Glomerular visceral epithelial cell (primary cell): ENCODE measurements at regions not wholly inside any gene's neighbourhood (a gene's known extent, or its start where the extent isn't known, plus 50 kb on each side); places are given as distances from the start of the nearest gene placed in this dataset.

Experiments used
- DNase-seq: peaks from one replicate; pipeline ENCODE4 v3.0.0-alpha.2; 2016; ENCODE audit errors: extremely low spot score

DNA sequence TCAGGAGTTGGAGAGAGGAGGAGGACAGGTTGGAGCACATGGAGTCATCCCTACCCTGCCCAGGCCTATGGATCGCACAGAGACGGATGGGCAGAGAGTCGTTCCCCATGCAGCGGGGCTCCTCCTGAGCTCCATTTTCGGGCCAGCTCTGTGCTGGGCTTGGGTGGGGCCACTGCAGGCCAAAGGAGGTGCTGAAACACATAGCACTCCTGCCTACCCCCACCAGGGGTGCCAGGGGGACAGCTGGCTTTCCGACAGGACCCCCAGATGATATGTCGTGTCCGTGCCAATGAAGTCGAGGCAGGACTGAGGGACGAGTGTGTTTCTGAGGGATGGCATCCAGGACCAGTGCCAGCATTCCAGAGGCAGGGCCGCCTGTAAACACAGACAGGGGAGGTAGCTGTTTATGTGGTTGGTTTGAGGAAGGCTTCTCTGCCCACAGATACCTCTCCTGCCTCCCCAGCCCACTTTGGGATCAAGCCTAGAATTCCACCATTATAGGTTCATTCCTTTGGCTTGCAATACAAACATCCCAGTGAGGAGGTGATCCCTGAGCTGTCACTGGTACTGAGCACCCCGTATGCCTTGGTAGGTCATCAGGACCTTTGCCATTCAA, 116.6 kb downstream of the GLI2 start:
- no peak for DNase-seq

DNA sequence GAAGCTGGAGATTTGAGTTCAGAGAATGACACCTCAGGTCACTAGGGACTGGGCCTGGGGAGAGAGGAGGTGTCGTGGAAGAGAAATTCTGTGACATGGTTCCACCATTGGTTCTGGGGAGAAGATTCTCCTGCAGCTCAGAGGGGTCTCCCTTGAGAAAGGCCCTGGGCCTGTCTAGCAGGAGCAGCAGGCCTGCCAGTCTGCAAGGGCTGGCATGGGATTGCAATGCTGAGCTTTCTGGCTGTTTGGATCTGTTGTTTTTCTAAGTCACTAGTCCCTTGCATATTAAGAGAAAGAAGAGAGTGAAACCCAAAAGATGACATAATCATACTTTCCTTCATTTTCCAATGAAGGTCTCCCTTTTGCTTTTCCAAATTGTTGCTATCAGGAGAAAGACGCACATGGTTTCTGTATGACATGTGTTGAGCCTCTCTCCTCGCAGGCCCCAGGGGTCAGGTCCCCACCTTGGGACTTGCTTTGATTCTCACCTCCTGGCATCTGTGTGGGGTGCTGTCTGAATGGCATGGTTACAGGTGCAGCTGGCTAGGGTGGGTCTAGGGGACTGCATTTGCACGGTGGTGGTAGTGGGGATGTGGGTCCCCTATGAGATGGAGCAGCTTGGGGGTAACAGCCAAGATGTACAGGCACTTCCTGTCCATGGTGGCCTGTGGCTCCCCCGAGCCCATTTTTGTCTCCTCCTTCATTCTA, 117.8 kb downstream of the GLI2 start:
- no peak for DNase-seq

DNA sequence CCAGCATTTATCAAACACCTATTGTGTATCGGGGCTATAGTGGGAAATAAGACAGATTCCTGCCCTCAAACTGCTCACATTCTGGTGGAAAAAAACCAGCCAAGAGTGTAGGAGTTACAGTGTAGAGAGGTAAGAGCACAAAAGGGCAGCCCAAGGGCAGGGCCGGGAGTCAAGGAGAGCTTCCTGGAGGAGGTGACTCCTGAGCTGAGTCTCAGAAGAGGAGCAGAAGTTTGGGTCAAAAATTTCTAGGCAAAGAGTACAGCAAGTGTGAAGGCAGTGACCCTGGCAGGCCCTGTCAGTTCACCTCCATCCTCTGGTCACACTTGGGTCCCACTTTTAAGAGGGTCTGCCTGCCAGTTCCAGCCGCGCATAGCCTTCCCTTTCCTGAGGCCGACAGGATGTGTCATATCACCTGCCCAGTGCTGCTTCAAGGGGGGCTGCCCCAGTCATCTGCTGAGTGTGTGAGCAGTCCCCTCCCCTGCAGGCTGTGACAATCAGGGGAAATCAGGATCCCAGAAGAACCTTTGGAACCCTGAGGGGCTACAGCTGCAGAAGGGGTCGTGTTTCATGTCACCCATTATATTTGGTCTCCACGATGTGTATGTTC, 118.4 kb downstream of the GLI2 start:
- DNase-seq: no peak

DNA sequence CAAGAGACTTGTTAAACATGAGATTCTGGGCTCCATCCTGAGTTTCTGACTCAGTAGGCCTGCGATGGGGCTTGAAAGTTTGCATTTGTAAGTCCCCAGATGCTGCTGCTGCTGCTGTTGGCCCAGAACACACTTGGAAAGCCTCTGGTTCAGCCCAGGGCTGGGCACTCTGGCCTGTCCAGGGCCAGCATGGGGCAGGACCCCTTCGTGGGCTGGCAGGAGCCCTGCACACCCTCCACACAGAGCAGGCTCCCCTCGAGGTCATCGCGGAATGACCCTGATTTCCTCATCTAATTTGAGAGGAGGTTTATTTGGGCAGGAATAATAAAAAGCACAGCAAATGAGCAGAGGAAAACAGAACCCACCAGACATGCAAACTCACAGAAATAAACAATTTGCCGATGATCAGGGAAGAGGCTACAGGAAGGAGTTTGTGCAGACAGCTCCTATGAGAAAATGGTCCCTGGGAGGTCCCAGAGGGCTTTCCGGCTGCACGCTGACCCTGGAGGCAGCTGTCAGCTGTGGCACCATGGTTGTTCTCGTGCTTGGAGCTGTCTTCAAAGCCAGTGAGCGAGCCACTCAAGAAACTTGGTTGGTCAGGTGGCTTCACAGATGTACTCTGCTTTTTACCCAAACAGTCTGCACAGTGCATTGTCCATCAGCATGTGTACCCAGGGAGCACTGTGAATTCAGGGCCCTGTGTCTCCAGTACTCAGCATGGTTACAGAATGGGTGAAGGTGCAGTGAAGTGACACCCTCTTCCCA, 119.3 kb downstream of the GLI2 start:
- DNase-seq: no peak

DNA sequence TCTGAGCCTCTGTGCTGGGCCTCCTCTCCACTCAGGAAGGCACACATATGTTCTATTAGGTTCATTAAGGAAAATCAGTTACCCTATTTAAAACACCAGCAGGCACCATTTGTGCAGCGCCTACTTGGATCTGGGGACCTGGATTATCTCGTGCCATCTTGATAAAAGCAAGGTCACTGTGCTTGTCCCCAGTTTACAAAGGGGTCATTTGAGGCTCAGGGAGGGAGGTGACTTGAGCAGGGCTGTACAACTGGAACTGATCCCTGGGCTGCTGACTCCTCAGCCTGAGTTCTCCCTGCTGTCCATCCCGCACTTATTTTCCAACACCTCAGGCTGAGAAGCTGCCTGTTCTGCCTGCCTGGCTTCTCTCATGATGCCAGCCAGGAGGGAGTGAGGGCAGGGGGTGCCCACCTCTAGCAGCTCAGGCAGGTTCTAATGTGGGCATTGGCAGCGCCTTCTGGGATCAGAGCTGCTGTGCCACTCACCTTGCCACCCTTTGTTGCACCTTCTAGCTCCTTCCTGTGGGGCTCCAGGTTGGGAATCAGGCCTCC, 120.3 kb downstream of the GLI2 start:
- no peak for DNase-seq

DNA sequence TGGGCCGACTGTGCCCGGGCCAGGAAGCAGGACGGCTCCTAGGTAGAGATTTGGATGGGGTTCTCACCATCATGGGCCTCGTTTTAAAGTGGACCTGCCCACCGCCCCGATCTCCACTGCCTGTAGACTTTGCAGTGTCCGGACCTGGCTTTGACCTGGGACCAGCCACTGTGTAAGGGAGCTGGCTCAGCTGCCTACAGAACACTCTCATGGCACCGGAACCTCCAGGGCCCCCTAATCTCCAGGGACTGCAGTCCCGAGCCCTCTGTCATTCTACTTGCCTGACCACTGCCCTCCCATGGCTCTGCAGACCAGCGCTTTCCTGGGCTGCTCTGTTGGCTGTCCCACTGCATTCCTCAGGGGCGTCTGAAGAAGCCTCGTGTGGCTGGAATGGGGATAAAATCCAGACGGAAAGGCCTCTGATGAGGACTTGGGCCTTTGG, 120.8 kb downstream of the GLI2 start:
- peak; percentile 43 for DNase-seq

DNA sequence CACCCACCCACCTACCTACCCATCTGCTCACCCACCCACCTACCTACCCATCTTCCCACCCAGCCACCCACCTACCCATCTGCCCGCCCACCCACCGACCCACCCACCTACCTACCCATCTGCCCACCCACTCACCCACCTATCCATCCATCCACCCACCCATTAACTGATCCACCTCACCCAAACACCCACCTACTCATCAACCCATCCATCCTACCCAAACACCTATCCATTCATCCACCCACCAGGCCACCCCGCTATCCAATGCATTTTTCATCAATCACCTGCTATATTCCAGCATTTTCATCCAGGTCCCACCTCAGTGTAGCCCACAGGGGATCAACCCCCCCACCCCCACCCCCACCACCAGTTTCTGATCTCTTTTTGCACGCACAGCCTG, 121.8 kb downstream of the GLI2 start:
- DNase-seq: no peak

DNA sequence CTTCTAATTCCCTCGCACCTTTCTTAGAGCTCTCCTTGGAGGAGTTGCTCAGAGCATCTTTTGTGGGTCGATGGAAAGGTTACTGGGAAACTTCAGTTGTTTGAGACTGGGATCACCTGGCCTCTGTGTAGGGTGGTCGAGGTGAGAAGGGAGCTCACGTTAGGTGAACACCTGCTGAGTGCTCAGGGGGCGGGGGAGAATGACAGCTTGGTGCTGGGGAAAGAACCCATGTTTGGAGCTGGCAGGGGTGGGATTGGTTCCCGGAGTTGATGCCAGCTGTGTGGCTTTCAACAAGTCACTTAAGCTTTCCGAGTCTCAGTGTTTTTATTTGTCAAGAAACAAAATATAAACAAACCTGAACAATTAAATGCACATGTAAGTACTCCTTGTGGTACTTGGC, 122.3 kb downstream of the GLI2 start:
- no peak for DNase-seq

DNA sequence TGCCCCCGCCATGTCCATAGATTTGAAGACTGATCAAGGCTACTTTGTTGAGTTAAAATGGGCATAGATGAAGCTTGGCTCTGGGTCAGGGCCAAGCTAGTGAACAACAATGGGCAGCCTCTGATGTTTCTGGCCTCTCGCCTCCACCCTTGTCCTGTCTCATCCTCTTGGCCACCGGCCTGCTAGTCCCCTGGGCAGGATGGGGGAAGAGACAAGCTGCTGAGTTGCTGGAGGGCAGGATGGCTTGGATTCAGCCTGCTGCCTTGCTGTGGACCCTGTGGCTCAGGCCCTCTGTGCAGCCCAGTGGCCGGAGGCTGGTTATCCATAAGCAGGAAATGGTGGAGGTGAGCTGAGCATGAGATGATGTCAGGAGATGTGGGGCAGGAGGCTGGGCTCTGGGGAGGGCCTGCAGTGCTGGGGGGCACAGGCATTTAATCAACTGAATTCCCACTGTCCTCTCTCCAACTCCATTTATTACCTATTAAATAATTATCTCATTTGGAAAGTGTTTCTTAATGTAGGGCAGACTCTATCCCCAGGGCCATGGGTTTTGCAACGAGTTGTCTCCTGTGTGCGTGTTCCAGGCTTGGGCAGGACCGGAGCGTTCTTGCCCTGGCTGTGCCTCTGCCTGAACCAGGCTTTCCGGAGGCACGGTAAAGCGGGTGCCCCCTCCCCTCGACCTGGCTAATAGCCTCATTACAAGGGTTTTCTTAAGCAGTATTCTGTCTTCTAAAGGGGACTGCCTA, 122.9 kb downstream of the GLI2 start:
- DNase-seq: no peak

DNA sequence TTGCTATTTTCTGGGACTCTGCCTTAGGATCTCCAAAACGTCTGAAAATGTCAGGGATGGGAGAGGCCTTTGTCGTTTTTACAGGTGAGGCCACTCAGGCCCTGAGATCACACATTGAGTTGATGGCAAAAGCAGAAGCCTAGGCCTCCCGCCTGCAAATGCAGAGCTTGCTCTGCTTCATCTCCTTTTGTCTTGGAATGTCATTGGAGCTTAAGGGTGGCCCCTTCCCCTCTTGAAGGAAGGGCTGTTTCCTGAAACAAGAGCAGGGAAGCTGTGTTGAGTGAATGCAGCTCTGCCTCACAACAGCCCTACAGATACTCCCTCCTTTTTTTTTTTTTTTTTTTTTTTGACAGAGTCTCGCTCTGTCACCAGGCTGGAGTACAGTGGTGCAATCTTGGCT, 123.5 kb downstream of the GLI2 start:
- DNase-seq: no peak

DNA sequence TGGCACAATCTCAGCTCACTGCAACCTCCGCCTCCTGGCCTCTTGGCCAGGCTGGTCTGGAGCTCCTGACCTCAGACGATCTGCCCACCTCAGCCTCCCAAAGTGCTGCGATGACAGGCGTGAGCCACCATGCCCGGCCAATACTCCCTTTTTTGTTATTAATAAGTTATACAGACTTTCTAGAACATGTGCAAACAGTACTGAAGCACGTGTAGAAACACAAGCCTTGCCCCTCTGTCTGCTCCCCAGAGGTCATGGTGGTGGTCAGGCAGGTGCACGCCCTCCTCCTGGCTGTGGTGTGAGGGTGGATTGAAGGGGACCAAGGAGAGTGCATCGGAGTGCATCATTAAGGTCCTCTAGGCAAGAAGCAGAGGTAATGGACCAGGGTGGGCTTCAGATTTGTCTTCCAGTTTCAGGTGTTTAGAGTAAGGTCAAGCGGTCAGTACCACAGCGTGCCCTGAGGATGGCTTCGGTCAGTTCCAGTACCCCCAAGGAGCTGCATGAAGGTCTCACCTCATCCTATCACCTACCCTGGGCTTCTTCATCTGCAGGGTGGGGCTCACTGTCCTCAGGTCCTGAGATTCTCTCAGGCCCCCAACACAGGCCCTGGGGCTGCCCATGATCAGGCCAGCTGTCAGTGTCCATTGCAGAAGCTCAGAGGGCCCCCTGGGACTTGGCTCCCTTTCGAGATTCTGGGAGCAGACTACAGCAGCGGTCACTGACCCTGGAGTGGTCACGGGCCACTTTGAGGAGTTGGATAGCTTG, 124.3 kb downstream of the GLI2 start:
- no peak for DNase-seq

DNA sequence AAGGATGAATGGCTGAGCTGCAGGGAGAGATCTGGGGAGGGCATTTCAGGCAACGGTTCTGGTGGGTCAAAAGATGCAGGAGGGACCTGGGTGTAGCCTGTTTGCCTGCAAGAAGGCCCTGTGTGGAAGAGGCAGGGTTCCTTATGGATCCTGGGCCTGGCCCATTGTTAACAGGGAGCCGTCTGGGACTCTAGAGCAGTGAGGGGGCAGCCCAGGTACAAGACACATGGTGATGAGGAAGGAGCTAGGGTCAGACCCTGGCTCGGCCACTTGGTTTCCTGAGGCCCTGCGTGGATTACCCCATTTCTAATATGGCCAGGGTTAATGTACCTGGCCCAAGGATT, 124.9 kb downstream of the GLI2 start:
- DNase-seq: no peak

DNA sequence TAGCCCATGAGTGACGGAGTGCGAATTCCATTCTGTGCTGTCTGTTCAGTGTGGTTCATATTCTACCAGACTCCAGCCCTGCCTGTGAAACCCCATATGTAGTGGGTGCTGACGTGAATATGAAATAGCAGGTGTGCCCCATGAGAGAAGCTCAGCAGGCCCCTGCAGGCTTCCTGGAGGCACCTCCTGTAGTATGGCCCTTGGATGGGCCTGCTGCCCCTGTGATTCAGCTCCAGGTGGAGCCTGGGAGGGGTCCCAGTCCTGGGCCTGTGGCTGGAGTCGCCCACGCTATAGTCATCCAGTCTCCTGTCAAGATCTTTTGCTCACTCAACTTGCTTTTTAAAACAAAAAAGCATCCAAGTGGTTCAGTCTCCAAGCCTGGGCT, 125.5 kb downstream of the GLI2 start:
- no peak for DNase-seq

DNA sequence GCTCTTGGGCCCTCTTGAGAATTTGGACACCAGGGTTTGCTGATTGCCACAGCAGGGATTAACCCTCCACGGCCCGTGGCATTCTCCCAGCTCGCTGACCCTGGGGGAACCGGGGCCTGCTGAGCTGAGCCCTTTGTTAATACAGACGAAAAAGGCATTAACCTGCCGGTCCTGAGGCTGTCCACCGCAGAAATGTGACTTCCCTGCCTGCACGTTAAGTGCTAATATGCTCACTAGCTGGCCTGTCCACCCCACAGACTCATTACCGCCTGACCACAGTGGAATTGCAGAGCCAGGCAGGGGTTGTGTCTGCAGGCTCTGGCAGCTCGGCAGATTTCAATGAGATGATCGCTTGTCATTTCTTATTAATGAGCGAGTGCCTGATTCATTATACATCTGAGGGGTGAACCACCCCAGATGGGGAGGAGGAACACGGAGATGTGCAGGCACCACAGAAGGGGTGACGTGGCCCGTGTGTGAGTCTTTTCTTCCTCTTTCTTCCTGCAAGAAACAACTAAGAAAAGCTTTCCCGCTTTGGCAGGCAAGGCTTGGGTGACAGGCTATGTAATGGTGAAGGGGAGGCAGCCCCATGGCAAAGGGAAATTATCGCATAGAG, 126.0 kb downstream of the GLI2 start:
- no peak for DNase-seq

DNA sequence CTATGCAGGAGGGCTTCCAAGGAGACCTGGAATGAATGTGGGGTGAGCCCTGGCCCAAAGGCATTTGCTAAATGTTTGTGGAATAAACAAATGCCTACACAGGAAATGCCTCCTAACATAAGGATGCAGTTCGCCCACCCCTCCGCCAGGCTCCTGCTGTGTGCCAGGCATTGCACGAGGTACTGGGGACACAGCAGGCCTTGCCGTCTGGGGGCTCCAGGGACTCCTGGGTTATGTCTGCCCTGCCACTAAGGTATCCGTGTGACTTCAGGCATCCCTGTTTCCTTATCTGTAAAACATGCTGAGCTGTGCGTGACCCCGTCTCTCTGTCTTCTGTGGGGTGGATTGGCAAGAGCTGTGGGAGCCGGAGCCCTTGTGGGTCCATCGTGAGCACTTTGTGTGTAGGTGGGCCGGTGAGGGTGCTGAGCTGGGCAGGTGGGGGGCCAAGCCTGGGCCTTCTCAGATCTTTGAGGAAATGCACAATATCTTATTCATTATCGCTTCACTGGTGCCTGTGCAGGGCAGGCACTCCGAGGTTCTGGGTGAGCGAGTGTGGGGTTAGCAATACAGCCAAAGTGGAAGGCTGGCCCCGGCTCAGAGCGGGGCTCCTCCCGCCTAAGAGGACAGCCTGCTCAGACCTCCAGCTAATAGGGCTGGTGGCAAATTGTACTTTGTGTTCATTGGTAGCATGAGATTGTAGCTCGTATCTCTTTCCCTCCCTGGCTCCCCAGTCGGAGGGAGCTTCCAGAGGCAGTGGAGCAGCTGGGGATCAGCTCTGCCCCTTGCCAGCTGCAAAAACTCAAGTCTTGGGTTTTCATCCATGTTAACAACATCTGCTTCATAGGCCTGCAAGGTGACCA, 126.8 kb downstream of the GLI2 start:
- peak; percentile 15 for DNase-seq

DNA sequence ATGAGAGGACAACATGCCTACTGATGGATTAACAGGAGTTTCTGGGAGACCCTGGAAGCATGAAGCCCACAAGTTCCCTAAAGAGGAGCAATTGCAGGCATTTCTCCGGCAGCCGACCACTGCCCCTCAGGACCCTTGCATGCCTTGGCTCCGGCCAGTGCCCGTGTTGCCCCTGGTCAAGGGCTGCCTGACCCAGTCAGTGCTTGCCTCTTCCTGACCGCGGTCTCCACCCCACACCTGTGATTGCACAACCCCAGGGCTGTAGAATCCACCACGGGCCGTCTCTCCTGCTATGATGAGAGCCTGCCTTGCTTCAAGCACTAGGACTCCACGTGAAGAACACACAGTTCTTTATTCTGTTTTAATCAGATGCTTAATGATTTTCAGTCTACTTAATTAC, 127.5 kb downstream of the GLI2 start:
- DNase-seq: no peak

DNA sequence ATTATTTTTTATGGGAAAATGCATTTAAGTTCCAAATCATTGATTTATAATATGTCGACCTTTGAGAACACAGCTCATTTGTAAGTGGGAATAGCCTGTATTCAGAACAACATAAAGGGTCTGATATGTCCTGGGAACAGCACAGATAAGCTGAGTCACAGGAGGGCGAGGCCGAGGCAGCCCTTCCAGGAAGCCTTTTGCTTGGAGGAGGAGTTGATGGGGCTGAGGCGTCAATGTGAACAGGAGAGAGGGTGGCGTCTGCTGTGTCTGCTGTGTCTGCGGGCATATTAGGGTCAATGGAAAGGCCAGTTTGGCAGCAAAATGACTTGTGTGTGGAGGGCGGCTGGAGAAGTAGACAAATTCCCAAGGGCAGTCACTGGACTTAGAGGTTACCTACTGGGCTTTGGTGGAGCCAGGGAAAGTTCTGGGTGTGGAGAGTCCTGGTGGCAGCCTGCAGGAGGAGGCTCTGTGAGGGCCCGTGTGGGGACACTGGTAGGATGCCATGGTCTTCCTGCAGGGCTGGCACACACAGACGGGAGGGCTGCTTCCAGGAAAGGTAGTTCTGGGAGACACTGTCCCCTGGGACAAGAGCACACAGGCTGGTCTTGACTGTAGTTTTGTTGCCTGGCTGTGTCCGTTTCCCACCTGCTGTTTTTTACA, 128.1 kb downstream of the GLI2 start:
- peak; percentile 28 for DNase-seq

DNA sequence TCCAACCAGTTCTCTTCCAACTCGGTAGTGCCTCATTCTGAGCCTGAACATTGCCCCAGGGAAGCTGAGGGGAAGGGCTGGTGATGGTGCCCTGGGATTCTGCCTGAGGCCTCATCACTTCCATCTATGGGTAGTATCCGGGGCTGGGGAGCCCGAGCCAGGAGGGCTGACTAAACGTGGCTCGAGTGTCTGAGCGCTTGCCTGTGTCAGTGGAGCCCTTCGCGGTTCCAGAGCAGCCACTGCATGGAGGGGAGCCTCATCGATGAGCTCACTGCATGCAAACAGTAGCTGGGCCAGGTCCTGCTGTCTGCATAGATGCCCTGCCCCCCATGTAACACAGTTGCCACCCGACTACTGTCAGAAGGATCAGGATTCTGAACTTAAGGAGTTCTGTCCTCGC, 129.3 kb downstream of the GLI2 start:
- DNase-seq: no peak

DNA sequence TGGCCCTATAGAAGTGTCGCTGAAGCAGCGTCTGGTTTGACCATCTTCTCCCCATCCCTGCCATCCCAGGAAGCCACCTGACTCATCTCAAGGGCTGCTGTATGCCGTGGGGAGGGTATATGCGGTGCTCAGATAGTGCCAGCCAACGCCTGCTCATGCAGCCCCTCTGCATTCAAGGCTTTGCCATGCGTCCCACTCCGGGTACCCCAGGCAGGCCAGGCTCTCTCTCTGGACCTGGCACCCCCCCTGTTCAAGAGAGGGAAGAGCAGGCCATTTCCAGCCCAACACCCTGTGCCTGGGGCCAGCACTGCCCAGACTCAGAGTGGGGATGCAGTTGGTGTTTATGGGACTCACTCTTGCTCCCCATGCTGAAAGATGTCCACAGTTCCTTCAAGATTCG, 130.0 kb downstream of the GLI2 start:
- no peak for DNase-seq
